Vagina (tissue), 2 donors: ENCODE measurements at regions not wholly inside any gene's neighbourhood (a gene's known extent, or its start where the extent isn't known, plus 50 kb on each side); places are given as distances from the start of the nearest gene placed in this dataset.

ENCODE experiments used
- DNase-seq, 2 donors: peaks; one replicate each; pipeline ENCODE4 v3.0.0-alpha.2; 2017; ENCODE audit errors: extremely low spot score in 2 of 2
- H3K27ac ChIP-seq: fragments of 200-600 bp; sonication (generic); one replicate; pipeline ENCODE4 v1.5.1; 2019
- H3K27me3 ChIP-seq: fragments of 200-600 bp; sonication (generic); one replicate; pipeline ENCODE4 v1.5.1; 2019
- H3K36me3 ChIP-seq, 2 donors: fragments of 200-600 bp; sonication (generic); one replicate each; pipeline ENCODE4 v1.5.1; 2017 to 2019
- H3K4me1 ChIP-seq: fragments of 200-600 bp; sonication (generic); one replicate; pipeline ENCODE4 v1.5.1; 2019
- H3K4me3 ChIP-seq, 2 donors: fragments of 200-600 bp; sonication (generic); 1 replicate in 1 of 2; 2 replicates in 1 of 2; pipeline ENCODE4 v1.5.1; 2016 to 2019
- H3K9me3 ChIP-seq: fragments of 200-600 bp; sonication (generic); one replicate; pipeline ENCODE4 v1.5.1; 2019
- CTCF ChIP-seq, 3 experiments: fragments of 450-650 bp in 2 of 3; fragments of 200-600 bp in 1 of 3; sonication (generic) in 1 of 3; IDR thresholded peaks; one replicate each; pipeline ENCODE4 v1.5.1; 2017 to 2019; ENCODE audit warnings: antibody characterized with exemption in 3 of 3, mild to moderate bottlenecking in 2 of 3, moderate library complexity in 2 of 3
- POLR2A ChIP-seq, 2 donors: fragments of 450-650 bp; IDR thresholded peaks; one replicate each; pipeline ENCODE4 v1.6.1; 2017; ENCODE audit warnings: antibody characterized with exemption in 2 of 2, mild to moderate bottlenecking in 2 of 2, moderate library complexity in 2 of 2
- POLR2AphosphoS5 ChIP-seq, 2 donors: sonication (generic); formaldehyde crosslinking; IDR thresholded peaks; one replicate each; pipeline ENCODE4 v1.9.0; 2017; ENCODE audit warnings: antibody characterized with exemption in 2 of 2, mild to moderate bottlenecking in 2 of 2, low read depth in 1 of 2; ENCODE audit not compliant: insufficient read depth in 1 of 2
- intact Hi-C: fragments of 100-400 bp; cut with DNase I; formaldehyde crosslinking; loops from one replicate; pipeline ENCODE4 v1.15.1; 2023

- TF ChIP-seq POLR2AphosphoS5 (IDR thresholded peaks at IDR 0.05; ENCODE audit: insufficient read depth in 1 of 2, low read depth in 1 of 2) (no peak), POLR2A (IDR thresholded peaks at IDR 0.05) (no peak), CTCF (IDR thresholded peaks at IDR 0.05) (no peak)
- H3K27me3 ChIP-seq: no peaks in the 10 kb centered on the region
- intact Hi-C loops: loop anchor here (10.0 kb wide), 1 partner anchor 161 kb away; no protein-coding TSS in a partner anchor
- peak overlapping the region; percentile 88 for H3K27ac ChIP-seq
- DNase-seq: no peak
- H3K9me3 ChIP-seq: no peaks in the 10 kb centered on the region
- H3K4me3 ChIP-seq: no peak overlapping the region
- H3K36me3 ChIP-seq: no peaks in the 10 kb centered on the region
- peaks cover 33% of the 10 kb centered on the region for H3K4me1 ChIP-seq
Measured at GRCh38 chr1:234885601-234886000, 243.0 kb downstream of the TOMM20 start.

DNA sequence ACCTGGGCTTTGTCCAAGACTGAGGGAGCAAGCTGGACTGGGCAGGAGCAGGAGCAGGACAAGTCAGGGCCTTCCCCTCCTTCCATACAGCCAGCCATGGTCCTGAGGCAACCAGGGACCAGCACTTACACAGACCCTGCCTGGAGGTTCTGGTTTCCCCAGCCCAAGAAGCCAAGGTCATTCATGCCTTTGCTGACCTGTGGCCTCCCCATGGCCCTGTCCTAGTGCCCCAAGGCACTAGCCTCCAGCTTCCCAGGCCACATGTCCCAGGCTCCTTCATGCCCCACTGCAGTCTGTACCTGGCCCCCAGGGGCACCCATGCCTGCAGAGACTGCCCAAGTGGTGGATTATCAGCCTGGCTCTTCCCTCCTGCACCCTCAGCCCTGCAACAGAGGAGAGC, 243.9 kb downstream of the TOMM20 start:
- H3K4me1 ChIP-seq: peaks cover 33% of the 10 kb centered on the region
- H3K27me3 ChIP-seq: no peaks in the 10 kb centered on the region
- no peaks in the 10 kb centered on the region for H3K9me3 ChIP-seq
- H3K4me3 ChIP-seq: no peak overlapping the region
- TF ChIP-seq POLR2AphosphoS5 (IDR thresholded peaks at IDR 0.05; ENCODE audit: insufficient read depth in 1 of 2, low read depth in 1 of 2) (no peak), CTCF (IDR thresholded peaks at IDR 0.05) (no peak), POLR2A (IDR thresholded peaks at IDR 0.05) (no peak)
- H3K36me3 ChIP-seq: no peaks in the 10 kb centered on the region
- no peak for DNase-seq
- peak overlapping the region; percentile 88 for H3K27ac ChIP-seq
- intact Hi-C loops: loop anchor here (10.0 kb wide), 1 partner anchor 160 kb away; no protein-coding TSS in a partner anchor

DNA sequence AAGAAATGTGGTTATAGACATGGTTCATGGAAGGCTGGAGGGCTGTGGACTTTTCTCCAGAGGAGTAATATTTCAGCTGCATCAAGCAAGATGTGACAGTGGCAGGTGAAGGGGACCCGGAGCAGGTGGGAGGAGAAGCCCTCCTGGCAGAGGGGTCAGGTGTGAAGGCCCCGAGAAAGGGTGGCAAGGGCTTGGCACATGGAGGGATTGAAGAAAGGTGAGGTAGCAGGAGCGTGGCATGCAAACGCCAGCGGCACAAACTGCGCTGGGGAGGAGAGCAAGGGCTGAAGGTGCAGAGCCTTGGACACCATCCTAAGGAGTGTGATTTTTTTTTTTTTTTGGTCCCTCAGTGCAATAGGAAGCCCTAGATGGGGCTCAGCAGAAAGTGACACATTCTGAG, 244.6 kb downstream of the TOMM20 start:
- TF ChIP-seq POLR2A (IDR thresholded peaks at IDR 0.05) (no peak), POLR2AphosphoS5 (IDR thresholded peaks at IDR 0.05; ENCODE audit: insufficient read depth in 1 of 2, low read depth in 1 of 2) (no peak), CTCF (IDR thresholded peaks at IDR 0.05) (no peak)
- intact Hi-C loops: loop anchor here (10.0 kb wide), 1 partner anchor 159 kb away; no protein-coding TSS in a partner anchor
- H3K9me3 ChIP-seq: no peaks in the 10 kb centered on the region
- H3K4me1 ChIP-seq: peaks cover 33% of the 10 kb centered on the region
- H3K27me3 ChIP-seq: no peaks in the 10 kb centered on the region
- H3K36me3 ChIP-seq: no peaks in the 10 kb centered on the region
- H3K4me3 ChIP-seq: no peak overlapping the region
- no peak for DNase-seq
- peak overlapping the region; percentile 88 for H3K27ac ChIP-seq

DNA sequence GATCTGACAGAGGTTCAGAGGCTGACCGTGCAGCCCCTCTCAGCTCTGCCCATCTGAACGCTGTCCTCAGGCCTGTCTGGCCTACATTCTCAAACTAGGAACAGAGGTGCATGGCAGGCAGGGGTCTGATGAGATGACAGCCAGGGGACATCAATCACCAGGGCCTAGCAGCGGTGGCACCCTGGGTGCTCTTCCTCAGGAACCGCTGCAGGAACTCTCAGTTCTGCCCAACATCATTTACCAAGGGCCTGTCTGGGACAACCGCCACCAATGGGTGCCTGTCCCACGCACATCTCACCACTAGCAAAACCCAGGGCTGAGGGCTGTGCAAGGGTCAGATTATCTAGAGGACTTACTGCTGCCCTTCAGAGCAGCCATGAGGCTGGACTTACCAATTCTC, 245.7 kb downstream of the TOMM20 start:
- no peak for TF ChIP-seq POLR2A (IDR thresholded peaks at IDR 0.05)
- no peak for DNase-seq
- Histone ChIP-seq H3K27ac (no peak overlapping the region), H3K4me3 (no peak overlapping the region), H3K4me1 (peaks cover 33% of the 10 kb centered on the region), H3K27me3 (no peaks in the 10 kb centered on the region), H3K9me3 (no peaks in the 10 kb centered on the region), H3K36me3 (no peaks in the 10 kb centered on the region)
- intact Hi-C loops: loop anchor here (10.0 kb wide), 1 partner anchor 158 kb away; no protein-coding TSS in a partner anchor

DNA sequence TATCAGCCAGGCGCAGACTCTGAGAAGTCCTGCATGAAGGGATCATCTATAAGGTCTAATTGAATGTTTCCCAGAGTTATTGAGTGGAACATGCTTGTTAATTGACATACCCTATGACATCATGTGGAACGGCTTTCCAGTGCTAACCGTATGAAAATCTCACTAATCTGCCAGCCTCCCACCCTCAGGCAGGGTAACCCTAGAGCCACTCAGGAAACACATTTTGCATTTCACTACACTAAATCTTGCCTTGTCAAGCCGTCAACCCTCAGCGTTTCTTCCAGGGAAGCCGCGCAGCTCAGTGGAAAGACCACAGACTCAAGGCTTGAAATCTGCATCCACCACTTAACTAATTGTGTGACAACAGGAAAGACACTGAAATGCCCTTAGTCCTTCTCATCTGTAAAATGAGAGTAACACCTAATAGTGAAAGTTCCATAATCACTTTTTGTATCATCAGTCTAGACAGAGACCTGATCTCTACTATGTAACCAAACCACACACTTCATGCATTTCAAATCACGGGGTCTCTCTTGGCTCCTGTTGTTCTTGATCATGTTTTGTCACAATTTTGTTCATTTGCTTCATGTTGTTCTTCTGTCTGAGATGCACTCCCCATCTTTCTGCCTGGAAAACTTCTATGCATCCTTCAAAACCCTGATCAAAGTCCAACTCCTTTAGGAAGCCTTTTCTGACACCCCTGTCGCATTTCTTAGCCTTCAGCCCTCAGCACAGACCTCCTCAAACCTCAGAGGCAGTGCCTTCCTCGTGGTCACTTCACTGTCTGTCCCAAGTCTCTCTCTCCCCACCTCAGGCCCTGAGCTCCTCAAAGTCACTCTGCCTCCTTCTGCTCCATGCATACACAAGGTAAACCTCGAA, 246.5 kb downstream of the TOMM20 start:
- TF ChIP-seq CTCF (IDR thresholded peaks at IDR 0.05): no peak
- no peak for TF ChIP-seq POLR2AphosphoS5 (IDR thresholded peaks at IDR 0.05; ENCODE audit: insufficient read depth in 1 of 2, low read depth in 1 of 2)
- TF ChIP-seq POLR2A (IDR thresholded peaks at IDR 0.05): no peak
- Histone ChIP-seq H3K36me3 (no peaks in the 10 kb centered on the region), H3K4me1 (peaks cover 28% of the 10 kb centered on the region), H3K27ac (no peak overlapping the region), H3K4me3 (no peak overlapping the region), H3K27me3 (no peaks in the 10 kb centered on the region), H3K9me3 (no peaks in the 10 kb centered on the region)
- DNase-seq: no peak
- intact Hi-C loops: loop anchor here (10.0 kb wide), 1 partner anchor 157 kb away; no protein-coding TSS in a partner anchor
